ENCODE measurements at regions not wholly inside any gene's neighbourhood (a gene's known extent, or its start where the extent isn't known, plus 50 kb on each side); places are given as distances from the start of the nearest gene placed in this dataset.
A peak's percentile ranks its signal among the peaks of the same experiment; 100 is the strongest.
"Not testable (repeated sequence)": the region's sequence is repeated elsewhere in the genome, so short reads cannot be mapped to it uniquely, and the experiment has no call there.

DNA sequence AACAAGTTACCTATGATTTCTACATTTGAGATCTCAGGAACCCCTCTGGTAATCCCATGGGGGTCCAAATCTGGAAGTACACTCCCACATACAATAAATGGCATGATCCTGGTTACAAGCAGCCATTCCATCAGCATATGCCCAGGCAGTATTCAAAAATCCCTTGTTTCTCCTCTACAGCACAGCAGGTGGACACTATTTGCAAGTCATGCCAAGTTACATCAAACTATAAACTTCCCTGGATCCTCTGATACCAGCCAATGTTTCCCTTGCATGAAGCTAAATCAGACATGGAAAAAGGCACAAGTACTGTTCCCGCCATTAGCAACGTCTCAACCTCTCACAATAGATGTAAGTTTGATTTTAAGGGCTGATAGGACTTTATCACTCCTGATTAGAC is 134.5 kb upstream of the PRSS16 start:
- no peak for DNase-seq

GRCh38 chr6:27119329-27119728 is 128.2 kb upstream of the PRSS16 start:
- DNase-seq = no peak

DNA sequence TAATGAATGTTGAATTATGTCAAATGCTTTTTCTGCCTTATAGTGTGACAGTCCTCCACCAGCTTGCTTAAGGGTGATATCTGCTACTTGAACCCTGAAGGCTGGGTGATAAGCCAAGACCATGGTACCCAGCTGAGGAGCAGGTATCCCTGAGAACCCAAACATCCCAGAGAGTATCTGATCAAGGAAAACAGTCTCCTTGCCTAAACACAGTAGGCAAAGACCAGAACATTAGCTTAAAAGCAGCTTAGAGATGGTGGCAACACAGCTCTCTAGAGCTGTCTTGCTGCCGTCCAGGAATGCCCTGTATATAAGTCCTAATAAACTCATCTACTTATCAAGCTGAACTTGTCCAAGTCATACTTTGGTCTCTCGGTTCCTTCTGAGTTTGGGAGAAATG is 127.7 kb upstream of the PRSS16 start:
- no peak for DNase-seq

DNA sequence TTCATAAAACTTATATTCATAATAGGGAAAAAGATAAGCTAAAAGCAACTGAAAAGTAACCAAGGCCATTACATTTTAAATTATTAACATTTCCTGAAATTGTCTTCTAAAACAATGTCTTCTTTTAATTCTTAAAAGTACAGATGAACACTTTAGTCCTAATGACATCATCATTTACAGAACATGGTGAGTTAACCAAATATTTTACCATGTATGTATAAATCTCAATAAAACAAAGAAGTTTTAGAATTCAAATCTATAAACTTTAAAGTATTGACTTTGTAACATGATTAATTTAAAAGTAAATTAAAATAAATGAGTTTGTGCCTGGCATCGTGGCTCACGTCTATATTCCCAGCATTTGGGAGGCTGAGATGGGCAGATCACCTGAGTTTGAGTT is 125.9 kb upstream of the PRSS16 start:
- DNase-seq = no peak

DNA sequence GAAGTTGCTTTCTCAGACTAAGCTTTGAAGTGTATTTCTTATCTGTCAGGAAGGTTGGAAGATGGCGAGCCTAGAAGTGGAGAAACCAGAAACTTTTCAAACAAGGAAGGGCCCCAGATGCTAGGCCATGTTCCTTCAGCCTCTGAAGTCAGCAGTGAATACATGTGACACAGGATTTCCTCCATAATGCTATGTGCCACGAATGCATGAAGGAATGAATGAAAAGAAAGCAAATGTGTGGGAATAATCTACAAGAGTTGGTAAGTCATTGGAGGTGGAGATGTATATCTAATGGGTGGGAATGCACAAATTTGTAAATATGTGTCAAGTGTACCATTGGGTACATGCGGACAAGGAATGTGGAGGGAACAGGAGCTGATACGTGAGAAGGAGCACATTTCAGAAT is 123.2 kb upstream of the PRSS16 start:
- no peak for DNase-seq

GRCh38 chr6:27126046-27126814 is 121.3 kb upstream of the PRSS16 start:
- DNase-seq = no peak

DNA sequence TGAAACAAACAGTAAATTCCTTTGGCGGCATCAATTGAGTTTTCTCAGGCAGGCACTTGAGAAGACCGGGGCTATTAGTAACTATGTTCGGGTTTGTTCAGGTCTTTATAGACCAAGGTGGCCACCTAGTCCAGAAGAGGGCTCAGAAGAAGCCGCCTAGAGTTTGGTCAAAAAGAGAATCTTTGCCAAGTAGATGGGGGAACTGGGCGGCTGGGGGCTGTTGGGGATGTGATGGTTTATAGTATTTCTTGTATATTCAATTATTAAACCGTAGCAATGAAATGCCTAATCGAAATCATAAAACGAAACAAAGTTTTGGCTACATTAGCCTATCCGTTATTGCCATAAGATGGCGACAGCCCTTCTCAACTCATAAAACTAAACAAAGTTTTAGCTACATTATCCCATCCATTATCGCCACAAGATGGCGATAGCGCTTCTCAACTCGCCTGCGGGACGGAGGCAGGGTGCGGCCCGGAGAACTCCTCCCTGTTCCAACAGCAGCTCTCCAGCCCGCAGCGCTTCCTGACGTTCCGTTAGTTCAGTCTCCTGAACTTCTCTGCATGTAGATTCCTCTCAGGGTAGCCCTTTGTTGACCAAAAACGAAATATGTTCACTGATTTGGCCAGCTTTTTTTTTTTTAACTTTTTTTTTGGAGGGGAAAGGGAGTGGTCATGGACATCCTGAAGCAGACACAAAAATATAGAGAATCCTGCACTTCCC is 120.5 kb upstream of the PRSS16 start:
- DNase-seq = peak; percentile 89

DNA sequence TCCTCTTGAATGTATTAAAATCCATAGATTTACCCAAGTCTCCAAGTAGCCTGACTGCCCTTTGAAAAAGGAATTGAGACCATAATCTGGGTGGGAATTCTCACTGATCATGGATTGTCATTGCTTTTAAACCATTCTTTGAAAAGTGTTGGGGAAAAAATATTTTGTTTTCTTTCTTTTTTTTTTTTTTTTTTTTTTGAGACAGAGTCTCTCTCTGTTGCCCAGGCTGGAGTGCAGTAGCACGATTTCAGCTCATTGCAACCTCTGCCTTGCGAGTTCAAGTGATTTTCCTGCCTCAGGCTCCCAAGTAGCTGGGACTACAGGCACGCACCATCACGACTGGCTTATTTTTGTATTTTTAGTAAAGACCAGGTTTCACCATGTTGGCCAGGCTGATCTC is 119.6 kb upstream of the PRSS16 start:
- DNase-seq = not testable (repeated sequence)

GRCh38 chr6:27128311-27129094 is 119.0 kb upstream of the PRSS16 start:
- no peak for DNase-seq

DNA sequence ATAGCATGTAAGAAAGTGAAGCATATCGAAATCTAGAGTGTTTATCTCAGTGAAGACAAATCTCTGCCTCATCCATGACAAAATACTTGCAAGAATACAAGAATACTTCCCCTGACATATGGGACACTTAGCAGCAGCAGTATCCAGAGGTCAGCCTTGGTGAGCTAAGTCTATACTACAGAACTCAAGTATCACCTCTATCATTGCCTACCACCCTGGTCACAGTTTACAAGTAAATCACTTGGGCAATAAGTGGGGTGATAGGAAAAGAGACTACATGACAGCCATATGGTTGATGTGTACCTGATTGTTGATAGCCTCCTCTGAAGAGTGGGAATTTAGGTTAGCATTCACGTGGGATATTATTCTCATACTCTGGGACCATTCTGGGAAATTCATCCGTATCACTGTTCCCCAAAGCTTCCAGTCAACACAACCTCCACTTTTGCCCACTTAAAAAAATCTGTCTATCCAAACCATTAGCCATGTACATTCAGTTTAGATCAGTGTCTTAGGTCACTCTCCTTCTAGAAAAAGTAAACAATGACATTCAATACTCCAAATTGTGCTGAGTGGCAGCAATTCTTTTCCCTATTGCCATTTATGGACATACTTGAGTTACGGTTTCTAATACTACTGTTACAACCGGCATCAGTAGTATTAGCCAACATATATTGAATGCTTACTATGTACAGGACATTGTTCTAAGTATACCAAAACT is 118.2 kb upstream of the PRSS16 start:
- DNase-seq = no peak

- DNase-seq = no peak
These were observed 117.6 kb upstream of the PRSS16 start for GRCh38 chr6:27129917-27130316.

GRCh38 chr6:27130668-27131428 is 116.7 kb upstream of the PRSS16 start:
- DNase-seq = no peak

GRCh38 chr6:27132282-27132531 is 115.3 kb upstream of the PRSS16 start:
- DNase-seq = not testable (repeated sequence)

- peak; percentile 99 for DNase-seq
These were observed 114.8 kb upstream of the PRSS16 start for GRCh38 chr6:27132532-27133280.

GRCh38 chr6:27133281-27134227 is 113.9 kb upstream of the PRSS16 start:
- DNase-seq = peak; percentile 74

GRCh38 chr6:27135087-27135657 is 112.3 kb upstream of the PRSS16 start:
- DNase-seq = no peak

DNA sequence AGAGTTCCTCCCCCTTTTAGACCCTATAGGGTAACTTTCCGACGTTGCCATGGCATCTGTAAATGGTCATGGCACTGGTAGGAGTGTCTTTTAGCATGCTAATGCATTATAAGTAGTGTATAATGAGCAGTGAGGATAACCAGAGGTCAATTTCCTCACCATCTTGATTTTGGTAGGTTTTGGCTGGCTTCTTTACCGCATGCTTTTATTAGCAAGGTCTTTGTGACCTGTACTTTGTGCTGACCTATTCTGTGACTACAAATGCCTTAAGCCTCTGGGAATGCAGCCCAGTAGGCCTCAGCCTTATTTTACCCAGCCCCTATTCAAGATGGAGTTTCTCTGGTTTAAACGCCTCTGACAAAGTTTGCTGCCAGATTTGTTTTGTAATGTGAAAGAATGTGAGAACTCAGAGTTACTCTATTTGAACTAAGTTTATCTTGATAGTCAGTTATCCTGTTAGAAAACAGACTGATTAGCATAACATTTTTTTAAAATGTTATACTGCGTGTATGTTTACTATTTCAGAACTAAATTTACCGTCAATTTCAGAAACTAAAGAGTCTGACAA is 111.3 kb upstream of the PRSS16 start:
- DNase-seq = no peak

GRCh38 chr6:27136978-27137814 is 110.3 kb upstream of the PRSS16 start:
- DNase-seq = no peak

DNA sequence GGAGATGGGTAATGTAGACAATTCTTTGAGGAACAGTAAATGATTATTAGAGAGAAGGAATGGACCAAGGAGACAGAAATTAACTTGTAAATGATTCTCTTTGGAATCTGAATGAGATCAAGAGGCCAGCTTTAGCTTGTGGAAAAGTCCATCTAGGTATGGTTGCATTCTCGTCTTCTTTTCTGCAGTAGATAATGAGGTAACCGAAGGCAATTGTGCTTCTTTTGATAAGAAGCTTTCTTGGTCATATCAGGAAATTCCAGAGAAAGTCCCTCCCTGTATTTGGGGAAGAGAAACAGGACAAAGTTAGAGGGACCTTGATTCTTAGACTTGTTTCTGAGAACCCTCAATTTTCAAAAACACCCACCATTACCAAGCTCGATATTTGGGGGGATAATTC is 109.1 kb upstream of the PRSS16 start:
- no peak for DNase-seq

Measured in CD4-positive, alpha-beta T cell treated with Interleukin-12 subunit alpha and Interleukin-12 subunit beta, for 1 hour (primary cell).